GM23338 (cell line): ENCODE measurements at regions not wholly inside any gene's neighbourhood (a gene's known extent, or its start where the extent isn't known, plus 50 kb on each side); places are given as distances from the start of the nearest gene placed in this dataset.

Experiments
- CTCF ChIP-seq, 2 experiments: fragments of 200-600 bp in 1 of 2; sonication (generic) in 1 of 2; conservative IDR thresholded peaks; 2 replicates each; pipeline versions ENCODE4 v1.5.1 to v1.6.1; 2016 to 2017; ENCODE audit warnings: antibody characterized with exemption in 2 of 2, low read depth in 2 of 2, mild to moderate bottlenecking in 2 of 2, moderate library complexity in 1 of 2
- EZH2 ChIP-seq: fragments of 200-600 bp; sonication (generic); IDR thresholded peaks from one replicate; pipeline ENCODE4 v1.8.0; 2017; ENCODE audit warnings: antibody characterized with exemption, mild to moderate bottlenecking, low read depth; ENCODE audit not compliant: unreplicated experiment
- EZH2phosphoT487 ChIP-seq: fragments of 200-600 bp; sonication (generic); IDR thresholded peaks from one replicate; pipeline ENCODE4 v1.8.1; 2018; ENCODE audit warnings: antibody characterized with exemption; ENCODE audit not compliant: unreplicated experiment
- JUNB ChIP-seq: IDR thresholded peaks from one replicate; pipeline ENCODE4 v1.6.1; 2016; ENCODE audit warnings: antibody characterized with exemption; ENCODE audit not compliant: unreplicated experiment
- POLR2AphosphoS5 ChIP-seq: IDR thresholded peaks from 2 replicates; pipeline ENCODE4 v1.6.1; 2016; ENCODE audit warnings: antibody characterized with exemption, low read depth

- no peak for TF ChIP-seq CTCF (conservative IDR thresholded peaks at IDR 0.05; ENCODE audit: low read depth in 2 of 2)
- no peak for TF ChIP-seq EZH2phosphoT487
- TF ChIP-seq POLR2AphosphoS5: no peak
- TF ChIP-seq EZH2: no peak
- no peak for TF ChIP-seq JUNB
Measured at GRCh38 chr2:61617610-61618009, 79.5 kb upstream of the XPO1 start.
